ENCODE measurements at regions not wholly inside any gene's neighbourhood (a gene's known extent, or its start where the extent isn't known, plus 50 kb on each side); places are given as distances from the start of the nearest gene placed in this dataset.

DNA sequence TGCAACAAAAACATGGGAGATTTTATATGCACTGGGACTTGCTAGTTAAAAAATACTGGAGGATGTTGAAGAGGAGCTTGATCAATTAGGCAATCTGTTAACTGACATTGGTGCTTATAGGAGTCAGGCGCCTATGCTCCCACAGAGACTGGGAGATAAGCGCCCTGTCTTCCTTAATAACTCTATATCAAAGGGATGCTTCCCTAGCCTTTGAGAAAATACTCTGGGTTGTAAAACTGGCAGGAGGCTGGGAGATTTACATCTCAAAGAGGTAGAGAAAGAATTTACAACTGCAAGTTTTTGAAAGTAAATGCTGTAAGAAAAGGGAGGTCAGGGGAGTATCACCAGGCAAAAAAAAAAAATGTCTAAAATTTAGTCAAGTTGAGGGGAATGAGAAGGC lies 325.4 kb downstream of the PCDH10 start:
- ChIA-PET POLR2A (no interaction called here), CTCF (no interaction called here)
- Histone ChIP-seq H3K36me3 (ENCODE audit: control insufficient read depth in 2 of 2, insufficient read depth in 1 of 2, low read length in 2 of 2) (no peaks in the 10 kb centered on the region), H3K4me1 (ENCODE audit: control insufficient read depth, insufficient read depth, low read length) (no peaks in the 10 kb centered on the region), H3K27ac (ENCODE audit: extremely low read depth, low read depth, low read length) (no peak overlapping the region), H3K9me3 (ENCODE audit: control insufficient read depth, insufficient read depth, low read depth, low read length) (no peaks in the 10 kb centered on the region), H3K4me3 (ENCODE audit: low read depth, low read length) (no peak overlapping the region)
- TF ChIP-seq TCF7L2 (IDR thresholded peaks at IDR 0.05; ENCODE audit: borderline replicate concordance, low read depth, low read length) (no peak), ZNF544 (tag by site-specific recombination; IDR thresholded peaks at IDR 0.05) (no peak), IKZF3 (tag by site-specific recombination; IDR thresholded peaks at IDR 0.05) (no peak), ZNF10 (tag by site-specific recombination; IDR thresholded peaks at IDR 0.05) (no peak), ZSCAN16 (tag by site-specific recombination; IDR thresholded peaks at IDR 0.05) (no peak), KLF1 (tag by site-specific recombination; IDR thresholded peaks at IDR 0.05) (no peak), ZNF785 (tag by site-specific recombination; IDR thresholded peaks at IDR 0.05) (no peak), ZNF76 (tag by site-specific recombination; IDR thresholded peaks at IDR 0.05; ENCODE audit: borderline replicate concordance, low read depth) (no peak), ZNF701 (tag by site-specific recombination; IDR thresholded peaks at IDR 0.05) (no peak), ZNF37A (tag by site-specific recombination; IDR thresholded peaks at IDR 0.05) (no peak), ZNF112 (tag by site-specific recombination; IDR thresholded peaks at IDR 0.05) (no peak), ZNF600 (tag by site-specific recombination; IDR thresholded peaks at IDR 0.05) (no peak), OVOL3 (tag by site-specific recombination; IDR thresholded peaks at IDR 0.05) (no peak), ZNF2 (tag by site-specific recombination; IDR thresholded peaks at IDR 0.05) (no peak), ZBTB1 (tag by site-specific recombination; IDR thresholded peaks at IDR 0.05) (no peak)
- TF ChIP-seq, protein P1, sequence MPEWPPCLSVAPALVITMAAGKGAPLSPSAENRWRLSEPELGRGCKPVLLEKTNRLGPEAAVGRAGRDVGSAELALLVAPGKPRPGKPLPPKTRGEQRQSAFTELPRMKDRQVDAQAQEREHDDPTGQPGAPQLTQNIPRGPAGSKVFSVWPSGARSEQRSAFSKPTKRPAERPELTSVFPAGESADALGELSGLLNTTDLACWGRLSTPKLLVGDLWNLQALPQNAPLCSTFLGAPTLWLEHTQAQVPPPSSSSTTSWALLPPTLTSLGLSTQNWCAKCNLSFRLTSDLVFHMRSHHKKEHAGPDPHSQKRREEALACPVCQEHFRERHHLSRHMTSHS (tag by site-specific recombination; IDR thresholded peaks at IDR 0.05) = no peak
- TF ChIP-seq, protein P2, sequence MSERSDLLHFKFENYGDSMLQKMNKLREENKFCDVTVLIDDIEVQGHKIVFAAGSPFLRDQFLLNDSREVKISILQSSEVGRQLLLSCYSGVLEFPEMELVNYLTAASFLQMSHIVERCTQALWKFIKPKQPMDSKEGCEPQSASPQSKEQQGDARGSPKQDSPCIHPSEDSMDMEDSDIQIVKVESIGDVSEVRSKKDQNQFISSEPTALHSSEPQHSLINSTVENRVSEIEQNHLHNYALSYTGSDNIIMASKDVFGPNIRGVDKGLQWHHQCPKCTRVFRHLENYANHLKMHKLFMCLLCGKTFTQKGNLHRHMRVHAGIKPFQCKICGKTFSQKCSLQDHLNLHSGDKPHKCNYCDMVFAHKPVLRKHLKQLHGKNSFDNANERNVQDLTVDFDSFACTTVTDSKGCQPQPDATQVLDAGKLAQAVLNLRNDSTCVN (tag by site-specific recombination; optimal IDR thresholded peaks at IDR 0.05) = no peak
- TF ChIP-seq, protein P3, sequence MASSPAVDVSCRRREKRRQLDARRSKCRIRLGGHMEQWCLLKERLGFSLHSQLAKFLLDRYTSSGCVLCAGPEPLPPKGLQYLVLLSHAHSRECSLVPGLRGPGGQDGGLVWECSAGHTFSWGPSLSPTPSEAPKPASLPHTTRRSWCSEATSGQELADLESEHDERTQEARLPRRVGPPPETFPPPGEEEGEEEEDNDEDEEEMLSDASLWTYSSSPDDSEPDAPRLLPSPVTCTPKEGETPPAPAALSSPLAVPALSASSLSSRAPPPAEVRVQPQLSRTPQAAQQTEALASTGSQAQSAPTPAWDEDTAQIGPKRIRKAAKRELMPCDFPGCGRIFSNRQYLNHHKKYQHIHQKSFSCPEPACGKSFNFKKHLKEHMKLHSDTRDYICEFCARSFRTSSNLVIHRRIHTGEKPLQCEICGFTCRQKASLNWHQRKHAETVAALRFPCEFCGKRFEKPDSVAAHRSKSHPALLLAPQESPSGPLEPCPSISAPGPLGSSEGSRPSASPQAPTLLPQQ (tag by site-specific recombination; IDR thresholded peaks at IDR 0.05) = no peak
- TF ChIP-seq, protein P4, sequence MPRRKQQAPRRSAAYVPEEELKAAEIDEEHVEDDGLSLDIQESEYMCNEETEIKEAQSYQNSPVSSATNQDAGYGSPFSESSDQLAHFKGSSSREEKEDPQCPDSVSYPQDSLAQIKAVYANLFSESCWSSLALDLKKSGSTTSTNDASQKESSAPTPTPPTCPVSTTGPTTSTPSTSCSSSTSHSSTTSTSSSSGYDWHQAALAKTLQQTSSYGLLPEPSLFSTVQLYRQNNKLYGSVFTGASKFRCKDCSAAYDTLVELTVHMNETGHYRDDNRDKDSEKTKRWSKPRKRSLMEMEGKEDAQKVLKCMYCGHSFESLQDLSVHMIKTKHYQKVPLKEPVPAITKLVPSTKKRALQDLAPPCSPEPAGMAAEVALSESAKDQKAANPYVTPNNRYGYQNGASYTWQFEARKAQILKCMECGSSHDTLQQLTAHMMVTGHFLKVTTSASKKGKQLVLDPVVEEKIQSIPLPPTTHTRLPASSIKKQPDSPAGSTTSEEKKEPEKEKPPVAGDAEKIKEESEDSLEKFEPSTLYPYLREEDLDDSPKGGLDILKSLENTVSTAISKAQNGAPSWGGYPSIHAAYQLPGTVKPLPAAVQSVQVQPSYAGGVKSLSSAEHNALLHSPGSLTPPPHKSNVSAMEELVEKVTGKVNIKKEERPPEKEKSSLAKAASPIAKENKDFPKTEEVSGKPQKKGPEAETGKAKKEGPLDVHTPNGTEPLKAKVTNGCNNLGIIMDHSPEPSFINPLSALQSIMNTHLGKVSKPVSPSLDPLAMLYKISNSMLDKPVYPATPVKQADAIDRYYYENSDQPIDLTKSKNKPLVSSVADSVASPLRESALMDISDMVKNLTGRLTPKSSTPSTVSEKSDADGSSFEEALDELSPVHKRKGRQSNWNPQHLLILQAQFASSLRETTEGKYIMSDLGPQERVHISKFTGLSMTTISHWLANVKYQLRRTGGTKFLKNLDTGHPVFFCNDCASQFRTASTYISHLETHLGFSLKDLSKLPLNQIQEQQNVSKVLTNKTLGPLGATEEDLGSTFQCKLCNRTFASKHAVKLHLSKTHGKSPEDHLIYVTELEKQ (tag by site-specific recombination; IDR thresholded peaks at IDR 0.05; ENCODE audit: borderline replicate concordance) = no peak
- TF ChIP-seq, protein P5, sequence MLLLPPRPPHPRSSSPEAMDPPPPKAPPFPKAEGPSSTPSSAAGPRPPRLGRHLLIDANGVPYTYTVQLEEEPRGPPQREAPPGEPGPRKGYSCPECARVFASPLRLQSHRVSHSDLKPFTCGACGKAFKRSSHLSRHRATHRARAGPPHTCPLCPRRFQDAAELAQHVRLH (tag by site-specific recombination; IDR thresholded peaks at IDR 0.05) = no peak

DNA sequence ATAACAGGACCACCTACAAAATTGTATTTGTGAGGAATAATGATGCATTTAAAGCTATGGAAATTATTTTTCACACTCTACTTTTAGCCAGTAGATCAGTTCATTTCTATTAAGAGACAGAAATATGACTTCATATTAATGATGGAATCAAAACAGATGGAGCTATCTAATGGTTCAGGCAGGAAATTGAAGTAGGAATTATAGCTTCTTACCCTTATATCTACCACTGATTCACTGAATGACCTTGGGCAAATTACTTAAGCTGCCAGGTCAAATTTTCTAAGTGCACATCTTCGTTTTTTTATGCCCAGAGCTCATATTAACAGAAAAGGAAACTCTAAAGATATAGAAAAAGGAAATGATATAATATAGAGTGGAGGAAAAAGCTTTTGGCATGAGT lies 323.1 kb downstream of the PCDH10 start:
- no peak overlapping the region for H3K4me3 ChIP-seq (ENCODE audit: low read depth, low read length)
- H3K36me3 ChIP-seq (ENCODE audit: control insufficient read depth in 2 of 2, insufficient read depth in 1 of 2, low read length in 2 of 2) = no peaks in the 10 kb centered on the region
- no peak overlapping the region for H3K27ac ChIP-seq (ENCODE audit: extremely low read depth, low read depth, low read length)
- H3K4me1 ChIP-seq (ENCODE audit: control insufficient read depth, insufficient read depth, low read length) = no peaks in the 10 kb centered on the region
- POLR2A ChIA-PET = no interaction called here
- H3K9me3 ChIP-seq (ENCODE audit: control insufficient read depth, insufficient read depth, low read depth, low read length) = no peaks in the 10 kb centered on the region
- CTCF ChIA-PET = interaction anchor here (0.6 kb wide), 1 partner anchor 151 kb away, joined by 3 read pairs; no protein-coding TSS in a partner anchor
- TF ChIP-seq ZIC2 (tag by site-specific recombination; IDR thresholded peaks at IDR 0.05) (no peak), ZNF707 (tag by site-specific recombination; IDR thresholded peaks at IDR 0.05) (no peak), SCRT1 (tag by site-specific recombination; IDR thresholded peaks at IDR 0.05; ENCODE audit: borderline replicate concordance) (no peak), ZNF629 (tag by site-specific recombination; IDR thresholded peaks at IDR 0.05) (no peak), TRIM28 (IDR thresholded peaks at IDR 0.05; ENCODE audit: borderline replicate concordance, low read length) (no peak), ZNF184 (tag by site-specific recombination; IDR thresholded peaks at IDR 0.05) (no peak), MZF1 (tag by site-specific recombination; IDR thresholded peaks at IDR 0.05; ENCODE audit: borderline replicate concordance) (no peak)
